HPDE6-E6E7 (cell line): ENCODE measurements at regions not wholly inside any gene's neighbourhood (a gene's known extent, or its start where the extent isn't known, plus 50 kb on each side); places are given as distances from the start of the nearest gene placed in this dataset.
"Not testable (repeated sequence)": the region's sequence is repeated elsewhere in the genome, so short reads cannot be mapped to it uniquely, and the experiment has no call there.

ENCODE experiments used
- DNase-seq: peaks from one replicate; pipeline ENCODE4 v3.0.0; 2011; ENCODE audit warnings: missing footprints; ENCODE audit errors: extremely low spot score

GRCh38 chr14:37991027-37991426 is 216.7 kb upstream of the SSTR1 start:
- DNase-seq, result no peak

GRCh38 chr14:37992499-37992898 is 215.2 kb upstream of the SSTR1 start:
- no peak for DNase-seq

GRCh38 chr14:37994846-37995372 is 212.8 kb upstream of the SSTR1 start:
- DNase-seq, result no peak

- DNase-seq, result no peak
These were observed 210.7 kb upstream of the SSTR1 start for GRCh38 chr14:37997017-37997416.

GRCh38 chr14:38000340-38000739 is 207.4 kb upstream of the SSTR1 start:
- no peak for DNase-seq

DNA sequence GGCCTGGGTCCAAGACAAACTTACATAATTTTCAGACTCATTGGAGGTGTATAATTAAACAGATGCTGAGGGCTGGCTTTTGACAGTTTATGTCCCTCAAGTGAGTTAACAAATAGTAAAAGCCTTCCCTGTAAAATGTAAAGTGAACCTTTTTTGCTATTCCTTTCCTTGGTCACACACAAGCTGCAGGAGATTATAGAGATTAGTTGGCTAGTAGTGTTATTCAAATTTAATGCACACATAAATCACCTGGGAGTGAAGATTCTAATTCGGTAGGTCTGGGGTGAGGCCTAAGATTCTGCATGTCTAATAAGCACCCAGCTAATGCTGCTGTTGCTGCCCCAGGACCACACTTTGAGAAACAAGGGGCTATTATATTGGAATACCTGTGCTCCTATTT is 206.2 kb upstream of the SSTR1 start:
- DNase-seq, result no peak

DNA sequence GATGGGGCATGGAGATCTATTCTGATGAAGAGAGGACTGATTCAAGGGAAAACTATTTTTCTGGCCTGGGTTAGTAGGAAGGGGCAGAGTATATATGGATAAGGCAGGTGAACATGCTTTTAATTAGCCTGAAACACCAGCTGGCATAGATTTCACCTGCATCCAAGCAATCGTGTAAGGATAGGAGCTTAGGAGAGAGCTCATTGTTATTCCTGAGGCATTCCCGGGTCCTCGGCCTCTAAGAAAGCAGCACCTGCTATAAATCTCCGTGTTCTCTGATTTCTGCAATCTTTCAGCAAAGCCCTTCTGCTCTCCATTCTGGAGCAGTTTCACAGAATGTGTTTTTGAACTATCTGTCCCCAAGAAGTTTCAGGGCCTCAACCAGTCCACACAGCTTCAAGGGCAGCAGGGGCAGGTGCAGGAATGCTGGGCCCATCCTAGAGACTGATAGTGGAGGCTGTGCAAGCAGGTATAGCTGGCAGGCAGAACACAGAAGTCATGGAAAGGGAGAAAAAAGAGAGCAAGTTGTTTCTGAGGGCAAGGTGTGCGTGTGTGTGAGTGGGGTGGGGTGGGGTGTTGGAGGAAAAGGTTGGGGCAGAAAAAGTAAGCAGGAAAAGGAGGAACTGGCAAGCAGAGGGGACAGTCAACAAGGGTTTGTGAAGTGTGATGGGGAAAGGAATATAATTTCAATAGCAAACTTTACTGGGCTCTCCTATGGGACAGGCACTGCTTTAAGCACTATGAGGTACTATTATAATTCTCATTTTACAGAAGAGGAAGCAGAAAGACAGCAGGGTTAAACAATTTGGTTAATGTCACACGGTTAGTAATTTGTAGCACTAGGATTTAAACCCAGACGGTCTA is 203.7 kb upstream of the SSTR1 start:
- no peak for DNase-seq

DNA sequence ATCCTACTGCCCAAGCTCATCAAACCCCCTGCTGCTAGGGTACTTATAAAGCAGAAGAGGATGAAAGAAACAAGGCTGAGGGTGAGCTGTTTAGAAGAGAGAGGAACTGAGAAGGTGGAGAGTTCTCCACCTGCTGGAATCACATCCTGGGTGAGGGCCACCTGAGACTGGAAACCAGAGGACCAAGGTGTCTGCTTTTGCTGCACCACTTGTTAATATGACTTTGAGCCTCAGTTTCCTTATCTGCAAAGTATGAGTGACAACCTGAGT is 203.2 kb upstream of the SSTR1 start:
- DNase-seq, result no peak

GRCh38 chr14:38011156-38011555 is 196.5 kb upstream of the SSTR1 start:
- DNase-seq, result not testable (repeated sequence)

- no peak for DNase-seq
These were observed 195.6 kb upstream of the SSTR1 start for GRCh38 chr14:38012056-38012455.

- DNase-seq, result no peak
These were observed 191.2 kb upstream of the SSTR1 start for GRCh38 chr14:38016497-38016896.

DNA sequence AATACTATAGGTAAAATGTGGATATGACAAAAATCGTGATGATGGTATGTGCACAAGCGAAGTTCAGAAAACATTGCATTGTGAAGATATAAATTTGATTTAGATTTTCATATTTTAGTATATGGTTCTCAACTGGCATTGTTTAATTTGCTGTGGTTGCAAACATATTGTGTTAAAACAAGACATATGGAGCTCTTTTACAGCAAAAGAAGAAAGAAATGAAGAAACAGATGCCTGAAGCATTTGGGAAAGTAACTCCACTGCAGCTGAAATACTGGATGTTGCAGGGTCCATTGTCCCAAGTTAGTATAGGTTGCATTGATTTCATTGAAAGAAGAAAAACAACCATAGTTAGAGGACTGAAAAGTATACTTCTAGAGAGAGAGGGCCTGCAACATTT is 185.8 kb upstream of the SSTR1 start:
- no peak for DNase-seq

DNA sequence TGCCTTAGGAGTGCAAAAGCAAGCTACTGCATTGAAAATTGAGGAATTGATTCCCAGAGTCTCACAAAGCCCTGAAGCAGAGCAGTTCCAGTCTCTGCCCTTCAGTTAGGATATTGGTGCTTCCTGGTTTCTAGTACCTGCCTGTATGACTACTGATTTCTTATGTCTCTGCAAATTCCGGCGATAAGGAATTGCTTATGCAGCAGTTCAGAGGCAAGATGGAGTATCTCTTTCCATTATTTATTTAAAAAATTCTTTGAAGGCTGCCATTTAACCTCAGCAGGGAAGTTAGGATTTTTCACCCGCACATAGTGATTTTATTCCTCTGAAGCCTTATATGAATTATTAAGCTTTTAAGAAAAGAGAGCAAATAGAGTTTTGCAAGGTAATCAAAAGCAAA is 184.9 kb upstream of the SSTR1 start:
- DNase-seq, result no peak

DNA sequence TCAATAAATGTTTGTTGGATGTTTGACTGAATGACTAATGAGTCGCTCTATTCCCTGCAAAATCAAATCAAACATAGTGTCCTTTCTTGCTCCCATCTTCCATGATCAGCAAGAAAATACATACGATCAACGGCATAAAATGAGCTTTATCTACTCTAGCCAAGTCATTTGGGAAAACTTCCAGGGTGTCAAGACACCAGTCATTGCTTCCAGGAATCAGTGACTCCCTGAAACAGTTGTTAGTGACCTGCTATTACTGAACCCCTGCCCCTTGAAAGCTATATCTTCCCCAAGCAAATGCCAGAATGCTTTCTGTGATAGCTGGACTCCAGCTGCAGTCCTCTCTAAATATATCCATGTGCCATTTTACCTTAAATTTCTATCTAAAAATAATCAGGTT is 169.5 kb upstream of the SSTR1 start:
- DNase-seq, result no peak

- no peak for DNase-seq
These were observed 168.7 kb upstream of the SSTR1 start for GRCh38 chr14:38038986-38039385.

- no peak for DNase-seq
These were observed 168.2 kb upstream of the SSTR1 start for GRCh38 chr14:38039496-38039895.

- DNase-seq, result no peak
These were observed 167.3 kb upstream of the SSTR1 start for GRCh38 chr14:38040411-38040810.

DNA sequence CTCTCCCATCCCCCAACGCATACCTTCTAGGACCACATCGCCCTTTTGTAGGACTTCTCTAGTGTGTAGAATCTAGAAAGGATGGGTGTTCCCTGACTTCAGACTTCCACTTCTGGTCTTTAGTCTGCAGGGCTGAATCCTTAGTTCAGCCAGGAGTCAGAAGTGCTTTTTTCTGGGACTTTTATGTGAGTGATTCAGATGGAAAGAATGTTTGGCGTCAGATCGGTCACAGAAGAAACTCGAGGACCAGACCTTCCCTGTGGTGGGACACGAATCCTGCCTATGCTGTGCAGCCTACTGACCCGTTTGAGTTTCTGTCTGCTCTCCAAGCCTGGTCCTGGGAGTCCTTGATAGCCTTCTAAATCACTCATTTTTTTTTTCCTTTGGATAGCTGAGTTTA is 165.4 kb upstream of the SSTR1 start:
- DNase-seq, result no peak

- no peak for DNase-seq
These were observed 163.0 kb upstream of the SSTR1 start for GRCh38 chr14:38044710-38045109.

- DNase-seq, result no peak
These were observed 162.2 kb upstream of the SSTR1 start for GRCh38 chr14:38045461-38045860.

- DNase-seq, result no peak
These were observed 161.5 kb upstream of the SSTR1 start for GRCh38 chr14:38046160-38046559.

GRCh38 chr14:38047195-38047902 is 160.4 kb upstream of the SSTR1 start:
- no peak for DNase-seq

DNA sequence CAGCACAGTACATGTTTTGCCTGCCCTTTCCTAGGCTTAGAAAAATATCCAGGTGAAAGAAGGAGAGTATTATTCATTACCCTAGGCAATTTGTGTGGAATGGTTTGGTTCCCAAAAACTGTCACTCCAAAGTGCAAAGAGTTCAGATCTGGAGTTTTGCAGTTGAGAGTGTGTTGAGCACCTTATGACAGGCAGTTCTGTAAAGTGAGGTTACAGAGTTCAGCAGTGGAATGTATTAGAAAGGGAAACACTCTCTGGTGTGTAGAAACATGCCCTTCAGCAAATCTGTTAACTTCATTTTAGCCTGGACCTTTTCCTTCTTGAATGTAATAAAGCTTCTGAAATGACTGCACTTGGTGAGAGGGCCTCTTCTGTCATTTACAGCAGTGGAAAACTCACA is 154.0 kb upstream of the SSTR1 start:
- no peak for DNase-seq
